ENCODE measurements at regions not wholly inside any gene's neighbourhood (a gene's known extent, or its start where the extent isn't known, plus 50 kb on each side); places are given as distances from the start of the nearest gene placed in this dataset.
A peak's percentile ranks its signal among the peaks of the same experiment; 100 is the strongest.

DNA sequence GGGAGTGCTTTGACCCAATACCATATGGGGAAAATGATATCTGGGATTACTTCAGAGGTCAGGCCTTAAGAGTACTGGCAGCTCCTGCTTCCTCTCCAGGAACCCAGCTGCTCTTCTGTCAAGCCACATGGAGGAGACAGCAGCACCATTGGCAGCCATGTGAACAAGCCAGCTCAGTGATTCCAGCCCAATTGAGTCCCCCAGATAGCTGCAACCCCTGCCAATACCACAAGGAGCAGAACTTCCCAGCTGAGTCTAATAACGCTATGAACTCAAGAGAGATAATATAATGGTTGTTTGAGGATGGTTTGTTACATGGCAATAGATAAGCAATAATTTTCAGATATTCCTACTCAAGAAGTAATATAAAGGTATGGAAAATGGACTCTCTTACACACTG, 126.8 kb upstream of the CPNE4 start:
- H3K27ac ChIP-seq (replicated peaks), result no peak overlapping the region
- H3K27me3 ChIP-seq (ENCODE audit: low read depth), result peaks cover 6% of the 10 kb centered on the region
- H3K4me3 ChIP-seq, result no peak overlapping the region
- intact Hi-C loops (cut with micrococcal nuclease), result no loop called here
- H3K9me3 ChIP-seq (replicated peaks), result no peaks in the 10 kb centered on the region
- no peaks in the 10 kb centered on the region for H3K36me3 ChIP-seq
- TF ChIP-seq, protein P1, sequence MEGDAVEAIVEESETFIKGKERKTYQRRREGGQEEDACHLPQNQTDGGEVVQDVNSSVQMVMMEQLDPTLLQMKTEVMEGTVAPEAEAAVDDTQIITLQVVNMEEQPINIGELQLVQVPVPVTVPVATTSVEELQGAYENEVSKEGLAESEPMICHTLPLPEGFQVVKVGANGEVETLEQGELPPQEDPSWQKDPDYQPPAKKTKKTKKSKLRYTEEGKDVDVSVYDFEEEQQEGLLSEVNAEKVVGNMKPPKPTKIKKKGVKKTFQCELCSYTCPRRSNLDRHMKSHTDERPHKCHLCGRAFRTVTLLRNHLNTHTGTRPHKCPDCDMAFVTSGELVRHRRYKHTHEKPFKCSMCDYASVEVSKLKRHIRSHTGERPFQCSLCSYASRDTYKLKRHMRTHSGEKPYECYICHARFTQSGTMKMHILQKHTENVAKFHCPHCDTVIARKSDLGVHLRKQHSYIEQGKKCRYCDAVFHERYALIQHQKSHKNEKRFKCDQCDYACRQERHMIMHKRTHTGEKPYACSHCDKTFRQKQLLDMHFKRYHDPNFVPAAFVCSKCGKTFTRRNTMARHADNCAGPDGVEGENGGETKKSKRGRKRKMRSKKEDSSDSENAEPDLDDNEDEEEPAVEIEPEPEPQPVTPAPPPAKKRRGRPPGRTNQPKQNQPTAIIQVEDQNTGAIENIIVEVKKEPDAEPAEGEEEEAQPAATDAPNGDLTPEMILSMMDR (IDR thresholded peaks at IDR 0.05; ENCODE audit: borderline replicate concordance), result no peak
- no peaks in the 10 kb centered on the region for H3K4me1 ChIP-seq
- DNase-seq, result no peak

GRCh38 chr3:132164469-132165092, 129.8 kb upstream of the CPNE4 start:
- intact Hi-C loops (cut with micrococcal nuclease), result no loop called here
- TF ChIP-seq, protein P1 (IDR thresholded peaks at IDR 0.05; ENCODE audit: borderline replicate concordance), result no peak
- no peak overlapping the region for H3K4me3 ChIP-seq
- no peaks in the 10 kb centered on the region for H3K9me3 ChIP-seq (replicated peaks)
- no peak overlapping the region for H3K27ac ChIP-seq (replicated peaks)
- H3K36me3 ChIP-seq, result no peaks in the 10 kb centered on the region
- DNase-seq, result no peak
- no peaks in the 10 kb centered on the region for H3K4me1 ChIP-seq
- peaks cover 8% of the 10 kb centered on the region for H3K27me3 ChIP-seq (ENCODE audit: low read depth)

DNA sequence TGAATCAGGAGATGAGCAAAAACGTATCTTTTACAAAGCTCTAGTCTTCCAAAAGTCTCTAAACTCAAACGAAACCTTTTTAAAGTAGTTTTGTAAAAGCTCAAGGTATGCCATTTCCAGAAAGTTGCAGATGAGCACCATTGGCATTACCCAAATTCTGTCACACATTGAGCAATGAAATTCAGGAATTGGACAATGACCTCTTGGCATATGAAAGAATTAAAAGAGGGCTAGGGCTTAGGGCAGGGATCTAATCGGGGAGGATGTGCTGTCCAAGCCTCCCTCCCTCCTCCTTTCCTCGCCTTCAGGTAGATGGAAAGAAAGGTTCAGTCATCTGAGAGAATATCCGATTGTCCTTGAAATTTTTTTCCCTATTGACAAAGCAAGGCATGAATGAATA, 133.1 kb upstream of the CPNE4 start:
- TF ChIP-seq, protein P1 (IDR thresholded peaks at IDR 0.05; ENCODE audit: borderline replicate concordance), result no peak
- intact Hi-C loops (cut with micrococcal nuclease), result no loop called here
- DNase-seq, result no peak
- H3K4me1 ChIP-seq, result no peaks in the 10 kb centered on the region
- H3K36me3 ChIP-seq, result no peaks in the 10 kb centered on the region
- H3K27ac ChIP-seq (replicated peaks), result no peak overlapping the region
- H3K9me3 ChIP-seq (replicated peaks), result no peaks in the 10 kb centered on the region
- peaks cover 7% of the 10 kb centered on the region for H3K27me3 ChIP-seq (ENCODE audit: low read depth)
- H3K4me3 ChIP-seq, result no peak overlapping the region

DNA sequence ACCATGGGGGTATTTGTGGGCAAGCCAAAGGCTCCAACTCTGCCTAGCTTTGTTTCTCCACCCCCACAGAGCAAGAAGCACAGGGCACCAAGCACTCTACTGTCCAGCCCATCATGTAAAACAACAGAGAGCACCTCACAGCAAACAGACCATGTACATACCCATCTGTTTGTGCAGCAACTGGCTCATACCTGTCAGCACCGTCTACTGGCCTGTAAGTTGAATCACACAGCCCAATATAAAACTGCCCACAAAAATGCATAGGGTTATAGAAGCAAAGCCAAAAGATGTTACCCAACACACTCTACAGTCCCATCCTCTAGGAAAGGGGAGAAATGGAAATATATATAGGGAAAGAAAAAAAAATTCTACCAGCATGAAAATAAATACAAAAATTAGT, 139.7 kb upstream of the CPNE4 start:
- intact Hi-C loops (cut with micrococcal nuclease), result no loop called here
- TF ChIP-seq, protein P1 (IDR thresholded peaks at IDR 0.05; ENCODE audit: borderline replicate concordance), result no peak
- no peaks in the 10 kb centered on the region for H3K9me3 ChIP-seq (replicated peaks)
- H3K4me3 ChIP-seq, result no peak overlapping the region
- H3K27me3 ChIP-seq (ENCODE audit: low read depth), result peaks cover 41% of the 10 kb centered on the region
- no peak for DNase-seq
- no peaks in the 10 kb centered on the region for H3K36me3 ChIP-seq
- no peak overlapping the region for H3K27ac ChIP-seq (replicated peaks)
- no peaks in the 10 kb centered on the region for H3K4me1 ChIP-seq

GRCh38 chr3:132180337-132180791, 136.8 kb upstream of the ACP3 start:
- intact Hi-C loops (cut with micrococcal nuclease), result no loop called here

More at GRCh38 chr3:132180337-132180791, 136.8 kb upstream of the ACP3 start:
- no peak overlapping the region for H3K4me3 ChIP-seq
- H3K36me3 ChIP-seq, result no peaks in the 10 kb centered on the region
- no peaks in the 10 kb centered on the region for H3K4me1 ChIP-seq
- no peak for DNase-seq
- TF ChIP-seq, protein P1 (IDR thresholded peaks at IDR 0.05; ENCODE audit: borderline replicate concordance), result peak; percentile 54
- H3K9me3 ChIP-seq (replicated peaks), result no peaks in the 10 kb centered on the region
- H3K27ac ChIP-seq (replicated peaks), result no peak overlapping the region
- peaks cover 24% of the 10 kb centered on the region for H3K27me3 ChIP-seq (ENCODE audit: low read depth)

Data from left ventricle myocardium inferior (tissue), 1 donor.